ENCODE measurements at regions not wholly inside any gene's neighbourhood (a gene's known extent, or its start where the extent isn't known, plus 50 kb on each side); places are given as distances from the start of the nearest gene placed in this dataset.

- no peaks in the 10 kb centered on the region; a peak in 1 of 5 replicates for H3K27me3 ChIP-seq (ENCODE audit: control insufficient read depth in 2 of 2, insufficient read depth in 2 of 2, low read length in 2 of 2)
- no TSS peak for BruUV-seq (replicated peaks)
- FAIRE-seq (no peak), ATAC-seq (no peak), DNase-seq (ENCODE audit: extremely low read depth in 1 of 4, low spot score in 3 of 4) (no peak)
- in situ Hi-C loops (cut with MboI): no loop called here
- H3K4me3 ChIP-seq: no peak overlapping the region
- ChIA-PET CTCF (ENCODE audit: low intra/inter-chr PET ratio) (no interaction called here), POLR2A (no interaction called here)
- no peaks in the 10 kb centered on the region for H3K4me1 ChIP-seq (replicated peaks in 1 of 2; ENCODE audit: control insufficient read depth in 2 of 2, insufficient read depth in 2 of 2, low read length in 2 of 2)
- WGBS (ENCODE audit: insufficient coverage, low coverage, missing lambda C conversion rate): 0% methylated on average over 1 of the region's 1 CpG
- no peak overlapping the region for H2AFZ ChIP-seq (ENCODE audit: low read depth, low read length)
- H3K9ac ChIP-seq (ENCODE audit: insufficient read depth in 1 of 2, low read depth in 2 of 2, low read length in 2 of 2): no peak overlapping the region
- H3K27ac ChIP-seq (ENCODE audit: extremely low read depth, low read depth, low read length): no peak overlapping the region
- no peaks in the 10 kb centered on the region for H3K36me3 ChIP-seq (ENCODE audit: control insufficient read depth, insufficient read depth, low read length)
- no peaks in the 10 kb centered on the region for H3K79me2 ChIP-seq (ENCODE audit: control insufficient read depth, insufficient read depth, low read length)
- H3K4me2 ChIP-seq (ENCODE audit: insufficient read depth, low read length): no peak overlapping the region
- TF ChIP-seq, protein P1, sequence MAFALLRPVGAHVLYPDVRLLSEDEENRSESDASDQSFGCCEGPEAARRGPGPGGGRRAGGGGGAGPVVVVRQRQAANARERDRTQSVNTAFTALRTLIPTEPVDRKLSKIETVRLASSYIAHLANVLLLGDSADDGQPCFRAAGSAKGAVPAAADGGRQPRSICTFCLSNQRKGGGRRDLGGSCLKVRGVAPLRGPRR (CRISPR knock-in tag; IDR thresholded peaks at IDR 0.05): no peak
- TF ChIP-seq ZBTB26 (CRISPR knock-in tag; IDR thresholded peaks at IDR 0.05) (no peak), MED1 (CRISPR knock-in tag; IDR thresholded peaks at IDR 0.05; ENCODE audit: borderline replicate concordance) (no peak), ZNF707 (CRISPR knock-in tag; conservative IDR thresholded peaks at IDR 0.05) (no peak), NFIC (IDR thresholded peaks at IDR 0.05) (peak; percentile 44; the same call in 1 of the 2 replicates), ZBTB40 (IDR thresholded peaks at IDR 0.05) (peak; percentile 83), ZBTB40 (CRISPR knock-in tag; IDR thresholded peaks at IDR 0.05) (peak; percentile 37; the same call in 1 of the 2 replicates), TSC22D4 (tag; IDR thresholded peaks at IDR 0.05) (no peak)
- no peaks in the 10 kb centered on the region for H3K9me3 ChIP-seq (replicated peaks; ENCODE audit: control insufficient read depth, insufficient read depth, low read depth, low read length)
- no peaks in the 10 kb centered on the region for H4K20me1 ChIP-seq (replicated peaks; ENCODE audit: control insufficient read depth, insufficient read depth, low read length)
- H3K9me1 ChIP-seq (ENCODE audit: control insufficient read depth, insufficient read depth, low read length): no peaks in the 10 kb centered on the region
- intact Hi-C loops (cut with micrococcal nuclease): no loop called here
Measured at GRCh38 chr14:89571491-89571890, 154.5 kb upstream of the FOXN3 start.
